ENCODE measurements at regions not wholly inside any gene's neighbourhood (a gene's known extent, or its start where the extent isn't known, plus 50 kb on each side); places are given as distances from the start of the nearest gene placed in this dataset.

DNA sequence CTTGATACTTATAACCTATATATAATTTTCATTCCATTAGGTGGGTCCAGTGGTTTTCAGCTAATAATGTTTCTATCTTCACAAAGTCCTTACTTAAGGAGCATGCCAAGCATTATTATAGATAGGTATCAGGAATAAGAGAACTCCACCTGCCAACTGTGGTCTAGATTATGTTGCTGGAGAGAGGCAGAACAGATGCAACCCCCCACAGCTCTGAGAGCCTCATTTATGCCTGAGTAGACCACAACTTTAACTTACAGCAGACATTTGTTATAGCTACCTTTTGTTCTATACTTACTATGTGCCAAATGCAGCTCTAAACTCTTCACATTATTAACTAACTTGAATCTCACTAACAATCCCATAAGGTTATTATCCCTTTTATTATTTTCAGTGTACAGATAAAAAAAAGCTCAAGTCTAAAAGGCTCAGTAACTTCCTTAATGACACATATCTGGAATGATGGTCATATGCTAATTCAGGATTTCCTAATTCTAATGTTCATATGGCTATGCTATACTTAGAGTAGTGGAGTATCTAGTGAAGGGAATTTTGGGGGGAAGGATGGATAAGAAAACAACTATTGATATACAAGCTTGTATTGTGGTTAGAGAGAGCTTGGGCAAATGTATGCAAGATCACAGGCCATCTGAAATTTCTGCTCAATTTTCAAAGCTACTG, 119.1 kb upstream of the RND3 start:
- H3K27ac ChIP-seq, result no peak overlapping the region
- H3K36me3 ChIP-seq (ENCODE audit: insufficient read depth, low read length), result no peaks in the 10 kb centered on the region
- TF ChIP-seq EZH2 (IDR thresholded peaks at IDR 0.05), result no peak
- no peak for TF ChIP-seq POLR2AphosphoS5 (IDR thresholded peaks at IDR 0.05; ENCODE audit: borderline replicate concordance, low read depth, low read length)
- TF ChIP-seq FOXP2 (optimal IDR thresholded peaks at IDR 0.05; ENCODE audit: control extremely low read depth, extremely low read length, insufficient read depth), result no peak
- no peak overlapping the region for H3K9ac ChIP-seq (ENCODE audit: insufficient read length)
- H3K4me3 ChIP-seq, result no peak overlapping the region
- no peaks in the 10 kb centered on the region for H3K9me3 ChIP-seq (ENCODE audit: low read depth, low read length)
- no peak for DNase-seq (ENCODE audit: low read depth, low spot score)

DNA sequence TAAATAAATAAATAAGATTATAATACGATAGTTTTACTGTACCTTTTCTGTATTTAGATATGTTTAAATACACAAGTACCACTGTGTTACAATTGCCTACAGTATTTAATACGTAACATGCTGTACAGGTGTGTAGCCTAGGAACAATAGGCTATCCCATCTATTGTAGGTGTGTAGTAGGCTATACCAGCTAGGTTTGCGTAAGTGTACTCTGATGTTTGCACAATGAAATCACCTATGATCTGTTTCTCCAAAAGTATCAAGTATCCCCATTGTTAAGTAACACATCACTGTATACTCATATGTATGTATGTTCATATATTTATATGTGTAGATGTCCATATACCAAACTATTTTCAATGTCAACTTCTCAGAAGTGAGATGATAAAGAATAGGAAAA, 118.2 kb upstream of the RND3 start:
- DNase-seq (ENCODE audit: low read depth, low spot score), result no peak
- Histone ChIP-seq H3K9ac (ENCODE audit: insufficient read length) (no peak overlapping the region), H3K4me3 (no peak overlapping the region), H3K27ac (no peak overlapping the region), H3K36me3 (ENCODE audit: insufficient read depth, low read length) (no peaks in the 10 kb centered on the region), H3K9me3 (ENCODE audit: low read depth, low read length) (no peaks in the 10 kb centered on the region)
- TF ChIP-seq POLR2AphosphoS5 (IDR thresholded peaks at IDR 0.05; ENCODE audit: borderline replicate concordance, low read depth, low read length) (no peak), EZH2 (IDR thresholded peaks at IDR 0.05) (no peak), FOXP2 (optimal IDR thresholded peaks at IDR 0.05; ENCODE audit: control extremely low read depth, extremely low read length, insufficient read depth) (no peak)

DNA sequence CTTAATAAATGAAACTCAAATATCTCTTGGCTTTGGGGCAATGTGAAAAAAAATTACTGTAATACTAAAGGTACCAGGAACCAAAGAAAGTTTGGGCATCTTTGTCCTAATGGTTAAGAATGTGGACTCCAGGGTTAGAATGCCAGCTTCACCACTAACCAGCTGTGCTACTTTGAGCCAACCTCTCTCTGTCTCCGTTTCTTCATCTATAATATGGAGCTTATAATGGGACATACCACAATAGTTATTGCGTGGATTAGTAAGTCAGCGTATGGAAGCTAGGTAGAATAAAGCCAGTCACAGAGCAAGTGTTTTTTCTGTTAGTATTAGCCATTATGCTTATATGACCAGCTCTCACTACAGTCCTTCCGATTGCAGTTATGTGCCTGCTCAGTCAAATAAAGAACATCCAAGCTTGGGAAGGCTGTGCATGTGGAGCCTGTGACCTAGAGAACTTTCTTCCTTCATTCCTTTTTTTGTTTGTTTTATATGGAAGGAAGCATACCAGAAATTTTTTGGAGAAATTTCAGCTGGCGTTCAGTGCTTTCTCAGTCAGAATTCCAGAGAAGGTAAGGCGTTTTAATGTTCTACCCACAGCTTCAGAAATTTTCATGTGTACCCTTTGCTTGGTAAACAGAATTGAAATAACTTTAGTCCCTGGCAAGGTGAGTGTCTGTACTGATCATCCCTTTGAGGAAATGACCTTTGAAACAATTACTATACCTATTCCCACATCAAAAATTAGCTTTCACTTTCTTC, 114.0 kb upstream of the RND3 start:
- H3K4me3 ChIP-seq, result no peak overlapping the region
- H3K27ac ChIP-seq, result no peak overlapping the region
- H3K9me3 ChIP-seq (ENCODE audit: low read depth, low read length), result no peaks in the 10 kb centered on the region
- H3K9ac ChIP-seq (ENCODE audit: insufficient read length), result no peak overlapping the region
- no peaks in the 10 kb centered on the region for H3K36me3 ChIP-seq (ENCODE audit: insufficient read depth, low read length)
- TF ChIP-seq EZH2 (IDR thresholded peaks at IDR 0.05), result no peak
- DNase-seq (ENCODE audit: low read depth, low spot score), result no peak

GRCh38 chr2:150599889-150600288, 112.4 kb upstream of the RND3 start:
- H3K9me3 ChIP-seq (ENCODE audit: low read depth, low read length), result no peaks in the 10 kb centered on the region
- no peak overlapping the region for H3K27ac ChIP-seq
- no peaks in the 10 kb centered on the region for H3K36me3 ChIP-seq (ENCODE audit: insufficient read depth, low read length)
- no peak for TF ChIP-seq EZH2 (IDR thresholded peaks at IDR 0.05)
- no peak for TF ChIP-seq POLR2AphosphoS5 (IDR thresholded peaks at IDR 0.05; ENCODE audit: borderline replicate concordance, low read depth, low read length)
- no peak for TF ChIP-seq FOXP2 (optimal IDR thresholded peaks at IDR 0.05; ENCODE audit: control extremely low read depth, extremely low read length, insufficient read depth)
- no peak overlapping the region for H3K4me3 ChIP-seq
- no peak overlapping the region for H3K9ac ChIP-seq (ENCODE audit: insufficient read length)
- no peak for DNase-seq (ENCODE audit: low read depth, low spot score)

DNA sequence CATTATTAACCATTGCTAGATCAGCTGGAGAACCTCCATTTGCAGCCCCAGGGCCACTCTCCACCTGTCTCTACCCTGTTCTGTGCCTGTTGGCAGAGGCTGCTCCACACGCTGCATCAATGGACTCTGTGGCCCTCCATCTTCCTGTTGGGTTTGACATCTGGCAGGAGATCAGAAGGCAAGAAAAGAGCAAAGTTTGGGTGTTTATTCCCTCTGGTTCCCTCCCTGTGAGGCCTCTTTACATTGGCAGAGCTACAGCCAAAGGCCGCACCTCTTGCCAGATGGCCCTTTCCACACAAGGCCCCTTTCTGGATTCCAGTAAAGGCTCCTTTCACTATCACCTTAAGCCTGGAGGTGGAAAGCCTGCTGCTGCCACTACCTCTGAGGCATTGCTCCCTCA, 110.9 kb upstream of the RND3 start:
- Histone ChIP-seq H3K9ac (ENCODE audit: insufficient read length) (no peak overlapping the region), H3K4me3 (no peak overlapping the region), H3K9me3 (ENCODE audit: low read depth, low read length) (no peaks in the 10 kb centered on the region), H3K36me3 (ENCODE audit: insufficient read depth, low read length) (no peaks in the 10 kb centered on the region), H3K27ac (no peak overlapping the region)
- TF ChIP-seq POLR2AphosphoS5 (IDR thresholded peaks at IDR 0.05; ENCODE audit: borderline replicate concordance, low read depth, low read length) (no peak), EZH2 (IDR thresholded peaks at IDR 0.05) (no peak), FOXP2 (optimal IDR thresholded peaks at IDR 0.05; ENCODE audit: control extremely low read depth, extremely low read length, insufficient read depth) (no peak)
- no peak for DNase-seq (ENCODE audit: low read depth, low spot score)

GRCh38 chr2:150595803-150596470, 108.5 kb upstream of the RND3 start:
- Histone ChIP-seq H3K27ac (no peak overlapping the region), H3K9ac (ENCODE audit: insufficient read length) (no peak overlapping the region), H3K4me3 (no peak overlapping the region), H3K9me3 (ENCODE audit: low read depth, low read length) (no peaks in the 10 kb centered on the region), H3K36me3 (ENCODE audit: insufficient read depth, low read length) (no peaks in the 10 kb centered on the region)
- TF ChIP-seq FOXP2 (optimal IDR thresholded peaks at IDR 0.05; ENCODE audit: control extremely low read depth, extremely low read length, insufficient read depth) (no peak), POLR2AphosphoS5 (IDR thresholded peaks at IDR 0.05; ENCODE audit: borderline replicate concordance, low read depth, low read length) (no peak), EZH2 (IDR thresholded peaks at IDR 0.05) (no peak)
- DNase-seq (ENCODE audit: low read depth, low spot score), result no peak

GRCh38 chr2:150594299-150594698, 106.8 kb upstream of the RND3 start:
- no peak overlapping the region for H3K4me3 ChIP-seq
- no peak for TF ChIP-seq FOXP2 (optimal IDR thresholded peaks at IDR 0.05; ENCODE audit: control extremely low read depth, extremely low read length, insufficient read depth)
- TF ChIP-seq POLR2AphosphoS5 (IDR thresholded peaks at IDR 0.05; ENCODE audit: borderline replicate concordance, low read depth, low read length), result no peak
- no peak for TF ChIP-seq EZH2 (IDR thresholded peaks at IDR 0.05)
- no peak overlapping the region for H3K27ac ChIP-seq
- no peaks in the 10 kb centered on the region for H3K9me3 ChIP-seq (ENCODE audit: low read depth, low read length)
- H3K9ac ChIP-seq (ENCODE audit: insufficient read length), result no peak overlapping the region
- no peak for DNase-seq (ENCODE audit: low read depth, low spot score)
- H3K36me3 ChIP-seq (ENCODE audit: insufficient read depth, low read length), result no peaks in the 10 kb centered on the region

GRCh38 chr2:150591496-150592285, 104.2 kb upstream of the RND3 start:
- no peak overlapping the region for H3K4me3 ChIP-seq
- no peaks in the 10 kb centered on the region for H3K9me3 ChIP-seq (ENCODE audit: low read depth, low read length)
- no peak overlapping the region for H3K9ac ChIP-seq (ENCODE audit: insufficient read length)
- TF ChIP-seq FOXP2 (optimal IDR thresholded peaks at IDR 0.05; ENCODE audit: control extremely low read depth, extremely low read length, insufficient read depth), result no peak
- no peak for TF ChIP-seq EZH2 (IDR thresholded peaks at IDR 0.05)
- TF ChIP-seq POLR2AphosphoS5 (IDR thresholded peaks at IDR 0.05; ENCODE audit: borderline replicate concordance, low read depth, low read length), result no peak
- H3K27ac ChIP-seq, result no peak overlapping the region
- no peaks in the 10 kb centered on the region for H3K36me3 ChIP-seq (ENCODE audit: insufficient read depth, low read length)
- no peak for DNase-seq (ENCODE audit: low read depth, low spot score)
